ENCODE measurements at regions not wholly inside any gene's neighbourhood (a gene's known extent, or its start where the extent isn't known, plus 50 kb on each side); places are given as distances from the start of the nearest gene placed in this dataset.

DNA sequence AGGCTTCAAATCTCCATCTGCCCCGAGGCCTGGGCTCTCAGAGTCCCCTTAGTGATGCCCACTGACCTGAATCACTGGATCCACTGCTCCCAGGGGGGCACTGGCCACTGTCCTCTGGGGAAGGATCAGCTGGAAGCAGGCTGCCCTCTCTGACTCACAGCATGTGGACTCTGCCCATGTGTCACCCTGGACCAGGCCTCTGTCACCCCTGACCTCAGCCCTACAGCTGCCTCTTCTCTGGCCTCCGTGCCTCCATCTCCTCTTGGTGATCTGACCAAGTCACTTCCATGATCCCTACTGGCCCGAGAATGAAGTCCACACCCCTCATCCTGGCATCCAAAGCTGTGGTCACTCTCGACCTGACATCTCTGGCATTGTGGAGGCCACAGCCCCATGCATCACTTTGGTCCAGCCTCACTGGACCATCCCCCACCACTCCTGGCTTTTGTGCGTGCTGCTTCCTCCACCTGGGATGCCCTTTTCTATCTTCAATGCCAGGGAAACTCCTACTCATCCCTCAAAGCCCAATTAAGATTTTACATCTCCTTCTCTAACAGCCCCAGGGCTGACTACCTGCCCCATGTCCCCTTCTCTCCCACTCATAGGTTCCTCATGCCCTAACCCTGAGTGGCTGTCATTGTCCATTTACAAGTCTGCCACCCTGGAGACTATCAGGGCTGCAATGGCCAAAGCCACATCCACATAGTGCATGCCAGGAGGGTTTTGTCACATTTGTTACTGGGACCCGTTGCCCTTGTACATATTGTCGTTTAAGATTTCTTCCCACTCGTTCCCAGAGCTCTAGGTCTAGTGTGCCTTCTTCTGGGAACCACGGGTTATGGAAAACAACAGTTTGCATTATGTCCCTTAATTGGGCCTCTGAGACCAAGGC is 685.0 kb downstream of the MATN1 start:
- no peak for DNase-seq

DNA sequence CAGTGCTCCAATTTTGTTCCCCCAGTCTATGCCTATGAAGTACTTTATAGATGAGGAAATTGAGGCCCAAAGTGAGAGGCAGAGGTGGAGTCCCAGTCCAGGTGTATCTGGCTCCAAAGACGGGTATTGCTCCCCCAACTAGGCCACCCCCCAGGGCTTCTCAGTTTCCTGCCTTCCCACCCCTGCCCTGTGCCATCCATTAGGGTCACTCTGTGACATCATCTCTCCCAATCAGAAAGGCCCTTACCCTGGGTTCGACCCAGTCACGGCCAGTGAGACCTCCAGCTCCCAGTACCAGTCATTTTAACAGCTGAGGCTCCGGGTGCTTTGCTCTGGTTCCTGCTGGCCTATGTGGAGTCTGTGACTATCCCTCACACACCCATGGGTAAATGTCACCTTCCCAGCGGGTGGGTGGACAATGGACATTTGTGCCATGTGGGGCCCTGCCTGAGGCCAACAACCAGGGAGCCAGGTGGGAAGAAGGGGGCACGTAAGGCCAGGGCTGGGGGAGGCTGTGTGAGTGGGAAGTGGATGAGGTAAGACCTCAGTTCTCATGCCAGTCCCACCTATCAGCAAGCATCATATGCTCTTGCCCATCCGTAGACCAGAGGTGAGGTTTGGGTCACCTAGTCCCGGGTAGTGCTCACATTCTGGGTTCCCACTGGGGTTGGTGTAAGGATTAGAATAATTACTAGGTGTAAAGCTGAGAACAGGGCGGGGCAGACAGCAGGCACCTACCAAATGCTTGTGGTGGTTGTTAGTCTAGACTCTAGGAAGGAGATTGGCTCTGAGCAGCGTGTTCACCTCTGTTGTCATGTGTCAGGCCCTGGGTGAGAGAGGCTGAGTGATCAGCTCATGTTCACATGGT is 685.9 kb downstream of the MATN1 start:
- no peak for DNase-seq

DNA sequence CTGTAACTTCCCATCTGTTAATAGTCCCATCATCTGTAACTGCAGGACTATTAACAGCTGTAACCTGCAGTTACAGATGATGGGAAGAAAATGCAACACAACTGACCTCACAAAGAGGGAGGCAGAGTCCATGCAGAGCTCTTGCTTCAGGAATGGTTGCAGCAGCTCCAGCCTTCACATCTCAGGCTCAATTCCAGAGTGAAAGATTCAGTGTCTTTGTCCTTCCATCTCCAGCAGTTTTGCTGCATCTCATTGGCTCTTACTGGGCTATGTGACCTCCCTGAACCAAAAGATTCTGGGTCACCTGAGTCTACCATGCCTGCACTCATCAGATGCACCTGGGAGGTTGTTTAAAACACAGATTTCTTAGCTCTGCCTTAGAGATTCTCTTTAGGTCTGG is 686.7 kb downstream of the MATN1 start:
- no peak for DNase-seq

DNA sequence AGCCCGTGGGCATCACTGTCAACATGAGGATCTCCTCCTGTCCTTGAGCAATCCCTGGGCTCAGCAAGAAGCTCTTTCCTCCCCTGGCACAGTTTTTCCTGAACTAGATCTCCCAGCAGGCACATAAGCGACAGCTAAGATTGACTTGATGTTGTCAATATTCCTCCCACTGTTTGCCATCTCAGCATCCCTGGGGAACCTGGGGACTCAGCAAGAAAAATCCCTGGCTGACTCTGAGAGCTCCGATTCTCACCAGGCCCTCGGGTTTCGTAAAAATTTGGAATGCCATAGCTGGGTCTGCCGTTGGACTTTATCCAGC is 687.2 kb downstream of the MATN1 start:
- no peak for DNase-seq

DNA sequence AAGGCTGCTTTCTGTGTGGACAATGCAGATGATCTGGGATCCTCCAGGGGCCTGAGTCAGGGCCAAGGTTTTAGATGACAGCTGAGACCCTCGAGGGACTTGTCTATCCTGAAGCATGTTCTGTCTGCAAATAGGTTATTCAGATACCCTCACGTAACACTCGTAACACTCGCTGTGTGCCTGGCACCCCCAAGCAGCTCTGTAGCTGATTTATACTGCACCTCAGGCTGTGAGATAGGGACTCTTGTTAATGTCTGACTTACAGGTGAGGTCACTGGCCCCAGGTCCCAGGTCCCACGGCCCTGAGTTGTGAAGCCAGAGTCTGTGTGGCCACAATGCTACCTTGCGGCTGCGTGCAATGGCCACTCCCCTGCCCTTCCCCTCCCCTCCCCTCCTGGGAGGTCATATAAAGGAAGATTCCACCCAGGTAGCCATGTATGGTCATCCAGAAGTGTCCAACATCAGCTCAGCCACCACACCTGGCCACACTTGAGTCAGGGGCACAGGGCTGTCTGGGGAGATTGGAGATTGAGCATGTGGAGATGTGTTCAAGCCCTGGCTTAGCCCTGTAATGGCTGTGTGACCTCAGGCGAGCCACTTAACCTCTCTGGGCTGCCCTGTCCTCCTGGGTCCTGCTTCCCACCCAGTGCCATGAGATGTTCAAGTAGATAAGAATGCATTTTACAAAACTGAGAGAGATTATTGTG is 687.7 kb downstream of the MATN1 start:
- DNase-seq, result no peak

DNA sequence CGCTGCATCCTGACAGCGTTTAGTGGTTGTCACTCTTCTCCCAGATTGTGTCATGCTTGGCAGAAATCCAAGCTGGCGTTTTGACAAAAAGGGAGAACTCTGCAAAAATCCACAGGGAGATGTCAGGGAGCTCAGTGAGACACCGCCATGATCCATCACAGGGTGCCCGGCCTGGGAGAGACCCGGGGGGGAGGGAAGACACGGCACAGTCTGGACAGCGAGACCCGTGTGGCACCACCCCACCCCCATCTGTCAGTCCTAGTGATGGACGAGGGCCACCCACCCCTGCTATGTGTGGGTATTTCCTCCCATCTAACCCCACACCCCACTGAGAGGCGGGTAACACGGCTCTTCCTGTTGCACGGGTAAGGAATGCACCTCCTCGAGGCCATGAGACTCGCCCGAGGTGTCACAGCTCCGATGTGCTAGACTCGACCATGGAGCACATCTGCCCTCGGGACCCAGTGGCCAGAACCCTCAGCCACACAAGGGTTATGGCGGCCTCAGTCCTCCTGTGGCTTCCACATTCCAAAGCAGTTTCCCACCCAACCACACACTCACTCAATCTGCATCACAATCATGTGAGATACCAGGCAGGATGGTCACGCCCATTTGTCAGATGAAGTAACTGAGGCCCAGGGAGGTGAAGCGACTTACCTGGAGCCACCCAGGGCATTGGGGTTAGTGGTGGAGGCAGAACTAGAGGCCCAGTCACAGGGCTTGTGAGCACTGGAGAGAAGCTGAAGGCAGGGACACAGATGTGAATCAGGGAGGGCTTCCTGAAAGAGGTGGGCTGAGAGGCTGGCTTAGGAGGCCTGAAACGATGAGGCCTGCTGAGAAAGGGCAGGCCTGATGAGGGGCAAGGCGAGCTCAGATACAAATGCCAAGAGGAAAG is 688.5 kb downstream of the MATN1 start:
- no peak for DNase-seq

DNA sequence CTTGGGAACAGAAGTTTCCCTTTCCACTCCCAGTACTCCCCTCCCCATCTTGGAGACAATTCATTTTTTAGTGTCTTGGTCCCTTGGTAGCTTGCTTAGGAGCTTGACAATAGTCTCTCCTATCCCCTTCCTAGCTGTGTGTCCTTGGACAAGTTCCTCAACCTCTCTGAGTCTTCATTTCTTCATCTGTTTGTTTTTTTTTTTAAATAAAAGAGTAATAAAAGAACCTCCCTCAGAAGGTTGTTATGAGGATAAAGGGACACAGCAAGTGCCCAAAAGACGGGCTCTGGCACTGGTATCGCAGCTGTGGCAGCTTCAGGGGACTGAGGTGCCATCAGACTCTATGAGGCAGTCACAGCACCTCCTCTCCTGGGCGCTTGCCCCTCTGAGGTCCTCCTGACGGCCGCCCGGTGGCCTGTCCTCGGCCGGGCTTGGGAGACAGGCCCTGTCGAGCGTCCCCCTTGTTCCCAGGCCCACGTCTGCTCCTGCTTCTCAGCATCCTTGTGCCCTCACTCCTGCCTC is 689.2 kb downstream of the MATN1 start:
- DNase-seq, result no peak

DNA sequence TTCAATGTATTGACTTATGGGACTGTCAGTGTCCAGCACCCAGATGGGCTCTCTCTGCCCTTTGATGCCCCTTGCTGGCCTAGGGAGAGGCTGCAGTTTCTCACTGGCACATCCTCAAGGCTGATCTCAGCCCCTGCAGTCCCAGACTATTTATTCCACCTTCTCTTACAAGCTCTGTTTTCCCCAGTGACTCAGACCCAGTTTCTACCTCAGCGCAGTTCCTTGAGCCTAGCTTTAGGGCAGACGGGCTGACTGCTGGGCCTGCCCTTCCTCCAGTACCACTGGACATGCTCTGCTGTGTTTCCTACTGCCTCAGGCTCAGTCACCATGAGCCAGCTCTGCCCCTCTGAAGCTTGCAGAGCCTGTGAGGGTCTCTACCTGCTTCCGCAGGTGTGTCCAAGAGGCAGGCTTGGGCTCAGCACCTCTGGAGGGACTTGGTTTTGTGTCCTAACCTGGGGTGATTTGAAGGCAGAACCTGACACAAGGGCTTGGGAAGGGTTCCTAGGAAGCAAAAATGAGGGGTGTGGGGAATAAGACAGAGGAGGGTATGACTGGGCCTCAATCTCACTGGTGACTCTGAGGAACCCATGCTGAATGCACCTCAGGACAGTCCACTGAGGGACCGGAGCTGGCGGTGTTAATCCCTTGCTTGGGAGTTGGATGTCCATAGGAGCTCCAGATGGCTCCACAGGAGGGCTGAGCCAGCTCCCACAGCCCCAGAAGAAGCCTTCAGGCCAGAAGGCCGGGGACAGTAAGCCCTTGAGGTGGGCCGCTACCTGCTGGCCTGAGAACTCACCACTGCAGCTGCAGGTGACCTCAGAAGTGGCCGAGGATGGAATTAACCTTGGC is 689.9 kb downstream of the MATN1 start:
- no peak for DNase-seq

DNA sequence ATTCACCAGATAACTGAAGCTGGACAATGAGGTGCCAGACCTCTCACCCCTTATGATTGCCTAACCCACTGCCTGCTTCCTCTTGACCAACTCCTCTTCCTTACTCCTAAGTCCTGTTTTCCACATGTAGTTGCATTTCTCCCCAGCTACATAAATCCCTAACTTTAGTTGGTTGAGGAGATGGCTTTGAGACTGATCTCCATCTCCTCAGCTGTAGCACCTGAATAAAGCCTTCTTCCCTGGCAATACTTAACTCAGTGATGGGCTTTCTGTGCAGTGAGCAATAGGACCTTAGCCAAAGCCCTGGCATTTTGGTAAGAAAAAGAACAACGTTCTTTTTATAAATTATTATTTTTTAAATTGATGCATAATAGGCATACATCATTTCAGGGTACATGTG is 691.1 kb downstream of the MATN1 start:
- DNase-seq, result no peak

DNA sequence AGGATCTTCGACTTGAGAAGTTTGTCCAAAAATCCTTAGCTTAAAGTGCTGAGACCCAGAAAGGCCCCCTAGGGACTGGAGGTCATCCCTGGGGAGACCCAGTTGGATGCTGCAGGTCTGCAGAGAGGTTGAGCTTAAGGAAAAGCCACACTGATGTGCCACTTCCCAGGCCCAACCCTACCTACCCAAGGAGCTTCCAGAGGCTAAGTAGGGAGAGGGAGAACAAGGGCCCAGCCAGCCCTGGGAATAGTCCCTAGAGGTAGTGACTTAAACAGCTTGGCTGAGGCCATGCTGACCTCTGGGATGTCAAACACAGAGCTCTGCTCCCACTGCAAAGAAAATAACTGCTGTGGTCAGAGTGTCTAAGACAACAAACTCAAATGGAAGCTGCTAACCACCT is 693.7 kb downstream of the MATN1 start:
- no peak for DNase-seq

DNA sequence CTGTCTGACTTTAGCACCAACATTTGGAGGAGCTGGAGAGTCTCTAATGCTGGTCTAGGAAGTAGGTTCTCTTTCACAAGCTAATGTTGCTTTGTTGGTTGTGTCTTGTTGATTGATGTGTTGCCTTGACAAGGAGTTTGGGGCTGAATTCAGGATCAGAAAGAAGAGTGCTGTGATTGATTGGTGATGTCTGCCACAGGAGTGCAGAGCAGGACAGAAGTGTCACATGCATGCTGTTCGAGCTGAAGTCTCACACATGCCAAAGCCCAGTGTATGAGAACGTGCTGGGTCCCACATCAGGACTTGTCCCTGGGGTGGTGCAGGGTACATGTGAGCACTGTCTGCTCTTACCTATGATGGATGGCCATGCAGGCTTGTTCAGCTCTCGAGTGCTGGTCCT is 694.4 kb downstream of the MATN1 start:
- DNase-seq, result no peak

DNA sequence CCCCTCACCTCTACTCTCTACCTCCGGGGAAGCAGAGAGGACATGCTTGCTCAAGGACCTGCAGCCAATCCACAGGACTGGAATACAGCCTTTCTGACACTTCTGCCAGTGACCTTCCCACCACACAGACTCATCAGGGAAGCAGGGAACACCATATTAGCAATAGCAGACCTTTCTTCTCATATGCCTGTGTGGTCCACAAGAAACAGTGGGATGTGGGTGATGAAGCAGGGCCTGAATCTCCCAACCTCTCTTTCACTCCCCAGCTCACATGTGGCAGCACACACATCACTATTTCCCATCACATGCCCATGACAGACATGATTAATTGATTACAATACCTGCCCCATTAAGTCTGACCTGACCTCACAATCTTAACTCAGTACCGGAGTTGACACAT is 695.1 kb downstream of the MATN1 start:
- DNase-seq, result no peak

DNA sequence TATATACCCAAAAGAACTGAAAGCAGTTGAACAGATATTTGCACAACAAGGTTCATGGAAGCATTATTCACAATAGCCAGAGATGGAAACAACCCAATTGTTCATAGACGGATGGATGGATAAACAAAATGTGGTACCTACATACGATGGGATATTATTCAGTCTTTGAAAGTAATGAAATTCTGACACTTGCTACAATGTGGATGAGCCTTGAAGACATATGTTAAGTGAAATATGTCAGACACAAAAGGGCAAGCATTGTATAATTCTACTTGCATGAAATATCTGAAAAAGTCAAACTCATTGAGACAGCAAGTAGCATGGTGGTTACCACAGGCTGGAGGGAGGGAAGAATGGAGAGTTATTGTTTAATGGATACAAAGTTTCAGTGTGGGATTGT is 696.1 kb downstream of the MATN1 start:
- no peak for DNase-seq

DNA sequence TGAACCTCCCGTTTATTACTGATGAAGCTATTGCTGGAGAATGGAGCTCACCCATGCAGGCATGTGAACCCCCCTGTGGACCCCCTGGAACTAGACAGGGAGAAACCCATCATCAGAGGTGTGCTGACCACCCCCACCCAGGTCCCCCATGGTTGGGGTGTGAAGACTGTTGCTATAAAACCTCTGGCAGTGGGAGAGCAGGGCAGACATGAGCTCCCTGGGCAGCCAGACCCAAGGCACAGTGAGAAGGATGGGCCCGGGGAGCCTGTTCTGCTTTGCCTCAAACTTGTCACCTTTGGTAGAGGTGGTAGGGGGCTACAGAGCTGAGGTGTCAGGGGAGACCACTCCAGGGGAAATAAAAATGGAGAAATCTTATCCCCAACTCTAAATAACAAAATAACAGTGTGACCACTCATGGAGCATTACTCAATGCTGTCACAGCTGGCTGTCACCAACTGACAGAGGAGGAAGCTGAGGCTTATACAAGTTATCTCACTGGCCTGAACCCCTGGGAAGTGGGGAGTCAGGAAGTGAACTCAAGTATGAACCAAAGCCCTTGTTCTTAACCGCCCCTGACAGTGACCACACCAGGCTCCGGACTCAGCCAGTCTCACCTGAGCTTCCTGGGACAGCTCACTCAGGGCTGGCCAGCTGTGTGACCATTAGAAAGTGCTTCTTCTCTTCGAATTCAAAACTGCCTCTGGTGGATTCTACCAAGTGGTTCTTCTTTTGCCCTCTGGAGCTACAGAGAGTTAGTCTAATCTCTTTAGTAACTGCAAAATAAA is 698.8 kb downstream of the MATN1 start:
- no peak for DNase-seq

DNA sequence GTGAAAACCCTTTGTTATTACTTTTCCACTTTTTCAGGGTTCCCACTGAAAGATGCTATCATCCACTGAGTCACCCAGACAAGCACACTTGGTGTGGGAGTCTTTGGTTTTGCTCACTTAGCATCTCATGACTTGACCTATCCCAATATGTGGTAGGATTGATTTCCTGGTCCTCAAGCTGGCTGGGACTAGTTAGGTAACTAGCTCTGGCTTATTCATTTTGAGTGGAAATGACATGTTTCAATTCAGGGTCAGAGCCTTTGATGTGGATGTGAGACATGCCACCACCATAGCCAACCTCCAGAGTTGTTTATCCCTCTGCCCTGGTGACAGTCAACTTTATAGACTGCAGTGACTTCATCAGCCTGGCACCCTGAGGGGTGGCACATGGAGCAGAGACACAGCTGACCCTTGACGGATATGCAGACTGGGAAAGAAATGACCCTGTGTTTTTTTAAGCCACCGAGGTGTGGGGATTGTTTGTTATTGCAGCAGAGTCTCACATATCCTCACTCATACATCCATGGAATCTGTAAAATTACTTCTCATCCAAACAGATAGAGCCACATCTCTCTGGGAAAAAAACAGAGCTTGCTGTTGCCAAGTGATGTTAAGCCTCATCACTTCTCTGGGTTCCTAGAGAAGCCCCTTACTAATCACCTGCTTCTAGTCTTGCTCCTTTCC is 699.9 kb downstream of the MATN1 start:
- no peak for DNase-seq

DNA sequence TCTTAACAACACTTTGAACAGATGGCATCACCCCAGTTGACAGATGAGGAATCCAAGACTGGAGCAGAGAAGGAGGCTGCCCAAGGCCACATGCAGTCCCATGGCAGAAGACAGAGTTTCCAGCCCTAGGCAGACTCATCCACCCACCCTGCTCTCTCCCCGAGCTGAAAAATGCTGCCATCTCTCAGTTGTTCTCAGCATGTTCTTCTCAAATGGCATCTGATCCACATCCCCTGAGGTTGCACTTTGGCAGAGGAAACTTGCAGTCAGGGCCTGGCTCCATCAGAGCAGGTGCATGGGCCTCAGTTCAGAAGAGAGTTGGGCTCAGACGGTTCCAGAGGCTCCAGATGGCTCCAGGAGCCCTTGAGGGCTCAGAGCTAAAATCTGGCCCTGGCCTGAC is 709.4 kb downstream of the MATN1 start:
- DNase-seq, result no peak

DNA sequence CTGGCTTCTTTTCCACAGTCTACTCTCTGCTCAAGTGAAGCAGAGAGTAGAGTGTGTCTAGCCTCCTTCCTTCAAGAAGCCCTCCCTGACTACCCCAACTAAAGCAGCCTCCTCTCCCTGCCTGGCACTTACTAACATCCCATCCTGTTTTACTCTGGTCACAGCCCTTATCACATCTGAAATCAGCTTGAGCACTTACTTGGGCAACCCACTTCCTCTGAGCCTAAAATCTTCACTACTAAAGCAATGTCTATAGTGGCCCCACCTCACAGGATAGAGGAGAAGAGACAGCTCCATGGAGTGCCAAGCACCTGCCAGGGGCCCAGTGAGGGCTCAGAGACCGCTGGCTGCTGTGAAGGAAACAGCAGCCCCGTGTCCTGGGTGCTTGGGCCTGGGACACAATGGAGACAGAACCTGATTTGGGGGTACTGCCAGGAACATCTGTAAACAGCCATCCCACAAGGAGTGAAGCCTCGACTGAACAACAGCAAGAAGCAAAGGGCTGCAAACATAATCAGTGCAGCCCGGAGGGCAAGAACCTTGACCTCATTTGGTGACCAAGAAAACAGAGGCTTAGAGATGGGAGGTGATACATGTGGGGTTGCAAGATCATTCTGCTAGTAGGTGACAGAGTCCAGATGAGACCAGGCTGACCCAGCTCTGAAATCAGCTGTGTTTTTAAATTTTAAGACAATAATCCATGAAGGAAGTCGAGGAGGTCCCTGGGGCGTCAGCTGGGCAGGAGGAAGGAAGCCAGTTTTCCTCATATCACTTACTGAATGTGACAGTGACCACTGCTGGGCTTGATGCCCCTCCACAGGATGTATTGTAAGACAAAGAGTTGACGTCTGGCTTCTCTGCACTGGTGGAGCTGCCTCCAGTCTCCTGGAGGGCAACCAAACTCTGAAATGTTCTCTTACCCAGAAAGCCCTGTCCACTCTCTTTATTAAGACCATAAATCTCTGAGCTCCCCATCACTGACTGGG is 710.6 kb downstream of the MATN1 start:
- DNase-seq, result no peak

DNA sequence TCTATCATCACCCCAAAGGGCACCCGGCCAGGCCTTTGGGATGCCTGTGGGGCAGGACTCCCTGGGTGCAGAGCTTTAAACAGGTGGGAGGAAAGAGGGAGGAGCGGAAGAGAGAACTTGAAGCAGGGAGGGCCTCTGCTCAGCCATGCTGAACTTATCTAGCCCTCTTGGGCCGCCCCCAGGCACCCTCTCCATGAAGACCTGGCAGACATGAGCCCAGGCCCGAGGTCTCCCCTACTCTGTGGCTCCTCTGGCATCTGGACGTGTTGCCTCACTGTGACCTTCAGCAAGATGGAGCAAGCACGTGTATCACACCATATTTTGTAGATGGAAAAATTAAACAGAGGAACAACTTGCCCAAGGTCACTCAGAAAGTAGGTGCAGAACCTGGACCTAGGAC is 711.4 kb downstream of the MATN1 start:
- no peak for DNase-seq
